Panc1 (cell line): ENCODE measurements at regions not wholly inside any gene's neighbourhood (a gene's known extent, or its start where the extent isn't known, plus 50 kb on each side); places are given as distances from the start of the nearest gene placed in this dataset.

Experiments
- POLR2AphosphoS5 ChIP-seq: IDR thresholded peaks from 2 replicates; pipeline ENCODE4 v1.6.1; 2012; ENCODE audit warnings: mild to moderate bottlenecking, low read depth, low read length, moderate library complexity
- TCF7L2 ChIP-seq: IDR thresholded peaks from 2 replicates; pipeline ENCODE4 v1.6.1; 2011; ENCODE audit warnings: mild to moderate bottlenecking, low read depth, low read length, inconsistent platforms
- TF ChIP-seq, protein P1 (sequence below): fragments of 450-650 bp; IDR thresholded peaks from 2 replicates; pipeline ENCODE4 v1.5.1; 2017; ENCODE audit warnings: mild to moderate bottlenecking
- TF ChIP-seq, protein P2 (sequence below), 2 experiments: IDR thresholded peaks; 2 replicates each; pipeline ENCODE4 v1.6.1; 2011 to 2012; ENCODE audit warnings: low read depth in 2 of 2, control low read depth in 1 of 2, low read length in 1 of 2, mild to moderate bottlenecking in 1 of 2, moderate library complexity in 1 of 2; ENCODE audit not compliant: insufficient read depth in 1 of 2

DNA sequence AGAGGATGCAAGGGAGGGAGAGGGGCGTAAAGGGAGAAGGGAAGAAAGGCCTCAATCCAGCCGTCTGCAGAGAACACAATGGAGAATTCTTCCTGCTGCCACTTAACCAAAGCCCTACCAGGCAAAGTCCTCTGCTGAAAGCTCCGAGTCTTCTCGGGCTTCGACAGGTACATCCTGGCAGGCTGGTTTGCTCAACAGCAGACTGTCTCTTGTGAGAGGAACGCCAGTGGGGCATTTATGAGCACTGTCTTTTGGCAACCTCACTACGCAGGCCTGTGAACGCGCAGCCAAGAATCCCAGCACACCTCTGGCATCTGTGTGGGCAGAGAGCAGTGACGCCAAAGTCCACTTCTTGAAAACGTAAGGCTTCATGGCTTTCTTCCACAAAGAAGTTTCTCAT lies 207.5 kb upstream of the FAM9B start:
- TF ChIP-seq, protein P1, sequence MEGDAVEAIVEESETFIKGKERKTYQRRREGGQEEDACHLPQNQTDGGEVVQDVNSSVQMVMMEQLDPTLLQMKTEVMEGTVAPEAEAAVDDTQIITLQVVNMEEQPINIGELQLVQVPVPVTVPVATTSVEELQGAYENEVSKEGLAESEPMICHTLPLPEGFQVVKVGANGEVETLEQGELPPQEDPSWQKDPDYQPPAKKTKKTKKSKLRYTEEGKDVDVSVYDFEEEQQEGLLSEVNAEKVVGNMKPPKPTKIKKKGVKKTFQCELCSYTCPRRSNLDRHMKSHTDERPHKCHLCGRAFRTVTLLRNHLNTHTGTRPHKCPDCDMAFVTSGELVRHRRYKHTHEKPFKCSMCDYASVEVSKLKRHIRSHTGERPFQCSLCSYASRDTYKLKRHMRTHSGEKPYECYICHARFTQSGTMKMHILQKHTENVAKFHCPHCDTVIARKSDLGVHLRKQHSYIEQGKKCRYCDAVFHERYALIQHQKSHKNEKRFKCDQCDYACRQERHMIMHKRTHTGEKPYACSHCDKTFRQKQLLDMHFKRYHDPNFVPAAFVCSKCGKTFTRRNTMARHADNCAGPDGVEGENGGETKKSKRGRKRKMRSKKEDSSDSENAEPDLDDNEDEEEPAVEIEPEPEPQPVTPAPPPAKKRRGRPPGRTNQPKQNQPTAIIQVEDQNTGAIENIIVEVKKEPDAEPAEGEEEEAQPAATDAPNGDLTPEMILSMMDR: no peak
- TF ChIP-seq, protein P2, sequence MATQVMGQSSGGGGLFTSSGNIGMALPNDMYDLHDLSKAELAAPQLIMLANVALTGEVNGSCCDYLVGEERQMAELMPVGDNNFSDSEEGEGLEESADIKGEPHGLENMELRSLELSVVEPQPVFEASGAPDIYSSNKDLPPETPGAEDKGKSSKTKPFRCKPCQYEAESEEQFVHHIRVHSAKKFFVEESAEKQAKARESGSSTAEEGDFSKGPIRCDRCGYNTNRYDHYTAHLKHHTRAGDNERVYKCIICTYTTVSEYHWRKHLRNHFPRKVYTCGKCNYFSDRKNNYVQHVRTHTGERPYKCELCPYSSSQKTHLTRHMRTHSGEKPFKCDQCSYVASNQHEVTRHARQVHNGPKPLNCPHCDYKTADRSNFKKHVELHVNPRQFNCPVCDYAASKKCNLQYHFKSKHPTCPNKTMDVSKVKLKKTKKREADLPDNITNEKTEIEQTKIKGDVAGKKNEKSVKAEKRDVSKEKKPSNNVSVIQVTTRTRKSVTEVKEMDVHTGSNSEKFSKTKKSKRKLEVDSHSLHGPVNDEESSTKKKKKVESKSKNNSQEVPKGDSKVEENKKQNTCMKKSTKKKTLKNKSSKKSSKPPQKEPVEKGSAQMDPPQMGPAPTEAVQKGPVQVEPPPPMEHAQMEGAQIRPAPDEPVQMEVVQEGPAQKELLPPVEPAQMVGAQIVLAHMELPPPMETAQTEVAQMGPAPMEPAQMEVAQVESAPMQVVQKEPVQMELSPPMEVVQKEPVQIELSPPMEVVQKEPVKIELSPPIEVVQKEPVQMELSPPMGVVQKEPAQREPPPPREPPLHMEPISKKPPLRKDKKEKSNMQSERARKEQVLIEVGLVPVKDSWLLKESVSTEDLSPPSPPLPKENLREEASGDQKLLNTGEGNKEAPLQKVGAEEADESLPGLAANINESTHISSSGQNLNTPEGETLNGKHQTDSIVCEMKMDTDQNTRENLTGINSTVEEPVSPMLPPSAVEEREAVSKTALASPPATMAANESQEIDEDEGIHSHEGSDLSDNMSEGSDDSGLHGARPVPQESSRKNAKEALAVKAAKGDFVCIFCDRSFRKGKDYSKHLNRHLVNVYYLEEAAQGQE (IDR thresholded peaks at IDR 0.05; ENCODE audit: insufficient read depth in 1 of 2, low read depth in 2 of 2, low read length in 1 of 2): no peak
- no peak for TF ChIP-seq POLR2AphosphoS5
- TF ChIP-seq TCF7L2: no peak
